ENCODE measurements at regions not wholly inside any gene's neighbourhood (a gene's known extent, or its start where the extent isn't known, plus 50 kb on each side); places are given as distances from the start of the nearest gene placed in this dataset.

DNA sequence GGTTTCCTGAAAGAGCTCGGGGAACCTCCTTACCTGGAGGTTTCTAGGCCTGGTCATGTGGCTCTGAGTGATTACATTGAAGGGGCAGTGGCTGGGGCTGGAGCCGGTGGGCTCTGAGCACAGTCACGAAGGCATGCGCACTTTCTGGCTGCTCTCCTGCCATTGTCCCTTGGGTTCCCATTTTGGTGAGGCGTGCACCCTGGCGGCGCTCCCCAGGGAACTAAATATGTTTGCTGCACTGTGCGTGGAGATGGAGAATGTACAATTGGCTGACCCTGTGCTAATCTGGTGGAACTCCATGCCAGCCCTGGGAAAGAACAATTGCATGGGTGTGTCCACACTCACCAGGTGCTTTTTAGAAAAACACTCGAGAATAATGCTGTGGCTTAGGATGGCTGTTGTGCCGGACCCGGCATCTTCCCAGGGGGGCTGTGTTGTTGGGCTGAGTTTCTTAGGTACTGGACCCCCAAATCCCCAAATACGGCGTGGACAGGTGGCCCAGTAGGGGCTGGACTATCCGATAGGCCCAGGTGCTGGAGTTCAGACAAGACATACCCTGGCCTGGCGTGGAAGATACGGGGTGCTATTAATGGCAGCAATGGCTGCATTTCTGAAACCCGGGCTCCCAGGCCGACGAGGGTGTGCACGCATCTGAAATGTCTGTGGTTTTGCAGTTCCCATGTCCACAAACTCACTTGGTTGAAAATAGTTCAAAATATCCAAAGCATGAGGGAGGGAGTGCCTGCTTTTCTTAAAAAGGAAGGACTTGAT lies 230.5 kb downstream of the SEC14L1 start (continued):
- TF ChIP-seq RBM14 (IDR thresholded peaks at IDR 0.05; ENCODE audit: borderline replicate concordance, insufficient read depth, low read depth, low read length): no peak
- TF ChIP-seq XRCC3 (IDR thresholded peaks at IDR 0.05): no peak
- TF ChIP-seq CBX3 (IDR thresholded peaks at IDR 0.05; ENCODE audit: borderline replicate concordance in 1 of 2, low read length in 2 of 2): no peak

- Histone ChIP-seq H3K4me1 (replicated peaks in 1 of 2; ENCODE audit: control insufficient read depth in 2 of 2, insufficient read depth in 2 of 2, low read length in 2 of 2) (peaks cover 58 to 73% of the 10 kb centered on the region in 2 experiments), H3K4me3 (no peak overlapping the region), H2AFZ (ENCODE audit: low read depth, low read length) (peak overlapping the region; percentile 37; the same call in 1 of the 2 replicates), H3K4me2 (ENCODE audit: insufficient read depth, low read length) (peak overlapping the region; percentile 82), H3K79me2 (ENCODE audit: control insufficient read depth, insufficient read depth, low read length) (peaks cover 91% of the 10 kb centered on the region), H3K9ac (ENCODE audit: insufficient read depth in 1 of 2, low read depth in 2 of 2, low read length in 2 of 2) (peak overlapping the region; percentile 37 to 86; a peak in 3 of 4 replicates), H3K27ac (ENCODE audit: extremely low read depth, low read depth, low read length) (peak overlapping the region; percentile 66), H3K9me1 (ENCODE audit: control insufficient read depth, insufficient read depth, low read length) (peaks cover 9% of the 10 kb centered on the region), H3K36me3 (ENCODE audit: control insufficient read depth, insufficient read depth, low read length) (no peaks in the 10 kb centered on the region; the same call in 2 of the 3 replicates), H4K20me1 (replicated peaks; ENCODE audit: control insufficient read depth, insufficient read depth, low read length) (peaks cover 66% of the 10 kb centered on the region), H3K27me3 (ENCODE audit: control insufficient read depth in 2 of 2, insufficient read depth in 2 of 2, low read length in 2 of 2) (no peaks in the 10 kb centered on the region), H3K9me3 (replicated peaks; ENCODE audit: control insufficient read depth, insufficient read depth, low read depth, low read length) (no peaks in the 10 kb centered on the region)
- TF ChIP-seq SRSF1 (IDR thresholded peaks at IDR 0.05; ENCODE audit: low read depth, low read length): no peak
- no peak for TF ChIP-seq ZNF121 (CRISPR knock-in tag; conservative IDR thresholded peaks at IDR 0.05)
- no peak for TF ChIP-seq FOXP1 (CRISPR knock-in tag; IDR thresholded peaks at IDR 0.05)
- TF ChIP-seq CREM (IDR thresholded peaks at IDR 0.05; ENCODE audit: low read depth): peak; percentile 2; the same call in 1 of the 2 replicates
- TF ChIP-seq NCOA2 (IDR thresholded peaks at IDR 0.05; ENCODE audit: partially characterized antibody in 2 of 2): no peak
- 0 out of 2 replicates have a peak, but pooled peaks have one; percentile 14 for TF ChIP-seq DPF2 (IDR thresholded peaks at IDR 0.05)
- no peak for TF ChIP-seq ZNF280A (IDR thresholded peaks at IDR 0.05; ENCODE audit: low read depth, partially characterized antibody)
- no peak for TF ChIP-seq XRCC5 (IDR thresholded peaks at IDR 0.05; ENCODE audit: low read depth, low read length)
- peak; percentile 4; the same call in 1 of the 2 replicates for TF ChIP-seq CTBP1 (IDR thresholded peaks at IDR 0.05; ENCODE audit: borderline replicate concordance)
- no peak for FAIRE-seq
- no peak for DNase-seq (ENCODE audit: extremely low read depth in 1 of 4, low spot score in 3 of 4)
- ChIA-PET CTCF (ENCODE audit: low intra/inter-chr PET ratio) (no interaction called here), POLR2A (interaction anchor here (0.6 to 0.9 kb wide), 2 partner anchors 16 to 49 kb away, joined by 3 to 4 read pairs; no protein-coding TSS in a partner anchor)
- BruUV-seq (replicated peaks): no TSS peak
- intact Hi-C loops (cut with micrococcal nuclease): loop anchor here (5.0 kb wide), 2 partner anchors 40 to 55 kb away; no protein-coding TSS in a partner anchor
- in situ Hi-C loops (cut with MboI): no loop called here
- 60% methylated on average over 12 of the region's 16 CpGs for WGBS (ENCODE audit: insufficient coverage, low coverage, missing lambda C conversion rate)
- ATAC-seq: no peak
Observed at GRCh38 chr17:77371888-77372443, 231.2 kb downstream of the SEC14L1 start.
